ENCODE measurements at regions not wholly inside any gene's neighbourhood (a gene's known extent, or its start where the extent isn't known, plus 50 kb on each side); places are given as distances from the start of the nearest gene placed in this dataset.

DNA sequence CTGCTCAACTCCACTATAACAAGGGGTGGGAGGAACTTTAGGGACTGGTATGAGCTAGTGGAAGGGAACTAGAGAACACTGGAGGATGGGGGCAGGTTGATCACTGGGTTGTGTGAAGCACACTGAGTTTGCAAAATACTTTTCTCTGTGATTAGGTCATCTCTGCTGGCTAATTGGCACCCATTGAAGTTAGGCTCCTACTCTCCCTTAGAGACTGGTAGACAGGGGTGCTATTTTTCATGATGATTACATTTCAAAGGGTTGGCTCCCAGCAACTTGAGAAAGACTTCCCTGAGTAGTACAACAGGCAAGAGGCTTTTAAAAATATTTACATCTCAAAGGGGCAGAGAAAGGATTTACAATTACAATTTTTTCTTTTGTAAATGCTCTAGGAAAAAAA lies 50.4 kb upstream of the MTAP start:
- DNase-seq (ENCODE audit: low read depth) = peak; percentile 18
- TF ChIP-seq CTCF (IDR thresholded peaks at IDR 0.05; ENCODE audit: low read length, missing control alignments) = no peak
- no peak overlapping the region for H3K4me3 ChIP-seq (replicated peaks; ENCODE audit: low read depth, low read length)
